Ishikawa (cell line): ENCODE measurements at regions not wholly inside any gene's neighbourhood (a gene's known extent, or its start where the extent isn't known, plus 50 kb on each side); places are given as distances from the start of the nearest gene placed in this dataset.

ENCODE experiments used
- CEBPB ChIP-seq: IDR thresholded peaks from 2 replicates; pipeline ENCODE4 v1.6.1; 2012
- CREB1 ChIP-seq: IDR thresholded peaks from 2 replicates; pipeline ENCODE4 v1.6.1; 2012; ENCODE audit warnings: low read depth
- EGR1 ChIP-seq: IDR thresholded peaks from 2 replicates; pipeline ENCODE4 v1.6.1; 2012
- EP300 ChIP-seq: IDR thresholded peaks from 2 replicates; pipeline ENCODE4 v1.6.1; 2012; ENCODE audit warnings: borderline replicate concordance
- FOXM1 ChIP-seq: IDR thresholded peaks from 2 replicates; pipeline ENCODE4 v1.6.1; 2012; ENCODE audit warnings: low read depth, borderline replicate concordance
- NFIC ChIP-seq: IDR thresholded peaks from 2 replicates; pipeline ENCODE4 v1.6.1; 2012
- RAD21 ChIP-seq: IDR thresholded peaks from 2 replicates; pipeline ENCODE4 v1.6.1; 2012; ENCODE audit warnings: low read depth
- TAF1 ChIP-seq: IDR thresholded peaks from 2 replicates; pipeline ENCODE4 v1.6.1; 2012; ENCODE audit warnings: low read depth, mild to moderate bottlenecking
- TCF12 ChIP-seq: IDR thresholded peaks from 2 replicates; pipeline ENCODE4 v1.6.1; 2012; ENCODE audit warnings: low read depth
- TEAD4 ChIP-seq: IDR thresholded peaks from 2 replicates; pipeline ENCODE4 v1.6.1; 2012
- YY1 ChIP-seq: IDR thresholded peaks from 2 replicates; pipeline ENCODE4 v1.6.1; 2012; ENCODE audit warnings: low read depth
- ZBTB7A ChIP-seq: IDR thresholded peaks from 2 replicates; pipeline ENCODE4 v1.6.1; 2012; ENCODE audit warnings: low read depth
- TF ChIP-seq, protein P1 (sequence below): IDR thresholded peaks from 2 replicates; pipeline ENCODE4 v1.6.1; 2012
- TF ChIP-seq, protein P2 (sequence below): IDR thresholded peaks from 2 replicates; pipeline ENCODE4 v1.6.1; 2012
- TF ChIP-seq, protein P3 (sequence below): IDR thresholded peaks from 2 replicates; pipeline ENCODE4 v1.6.1; 2012; ENCODE audit warnings: low read depth, mild to moderate bottlenecking

DNA sequence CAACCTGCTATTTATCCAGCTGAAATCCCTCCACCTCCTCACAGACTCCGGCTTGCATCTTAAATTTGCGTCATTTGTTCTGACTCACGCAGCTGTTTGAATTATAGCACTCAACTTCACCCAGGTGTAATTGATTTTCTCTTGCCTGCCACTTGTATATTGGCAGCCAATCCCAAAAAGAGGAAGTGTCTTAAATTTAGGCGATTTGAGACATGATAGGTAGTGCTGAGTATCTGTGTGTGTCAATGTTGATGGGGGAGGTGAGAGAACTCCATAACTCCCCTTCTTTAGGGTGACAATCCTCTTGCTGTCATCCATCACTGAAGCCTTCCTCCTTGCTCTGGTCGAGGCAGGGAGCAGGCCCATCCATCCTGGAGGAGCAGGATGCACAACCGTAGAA lies 77.2 kb upstream of the TPRG1 start:
- TF ChIP-seq EP300 (no peak), TAF1 (no peak), CEBPB (no peak)

DNA sequence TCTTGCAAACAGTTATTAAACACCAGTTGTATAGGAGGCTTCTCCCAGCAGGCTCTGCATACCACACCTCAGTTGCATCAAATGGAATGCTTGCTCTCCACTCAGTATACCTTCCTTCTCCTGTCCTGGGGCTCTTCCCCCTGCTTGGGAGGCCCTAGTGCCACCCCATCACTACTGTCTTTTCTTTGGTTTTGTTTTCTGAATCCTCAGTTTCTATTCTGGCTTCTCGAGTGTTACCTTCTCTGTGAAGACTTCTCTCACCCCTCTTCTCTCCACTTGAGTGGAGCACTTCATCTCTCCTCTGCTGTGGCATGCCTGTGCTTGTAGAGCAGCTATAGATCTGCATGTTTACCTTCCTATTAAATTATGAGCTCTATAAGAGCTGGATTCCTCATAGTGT lies 75.7 kb upstream of the TPRG1 start:
- TF ChIP-seq TCF12 (no peak), TAF1 (no peak), NFIC (no peak), CREB1 (no peak), ZBTB7A (no peak), EP300 (no peak)
- TF ChIP-seq, protein P1, sequence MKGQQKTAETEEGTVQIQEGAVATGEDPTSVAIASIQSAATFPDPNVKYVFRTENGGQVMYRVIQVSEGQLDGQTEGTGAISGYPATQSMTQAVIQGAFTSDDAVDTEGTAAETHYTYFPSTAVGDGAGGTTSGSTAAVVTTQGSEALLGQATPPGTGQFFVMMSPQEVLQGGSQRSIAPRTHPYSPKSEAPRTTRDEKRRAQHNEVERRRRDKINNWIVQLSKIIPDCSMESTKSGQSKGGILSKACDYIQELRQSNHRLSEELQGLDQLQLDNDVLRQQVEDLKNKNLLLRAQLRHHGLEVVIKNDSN = no peak
- TF ChIP-seq, protein P2, sequence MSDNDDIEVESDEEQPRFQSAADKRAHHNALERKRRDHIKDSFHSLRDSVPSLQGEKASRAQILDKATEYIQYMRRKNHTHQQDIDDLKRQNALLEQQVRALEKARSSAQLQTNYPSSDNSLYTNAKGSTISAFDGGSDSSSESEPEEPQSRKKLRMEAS = no peak

DNA sequence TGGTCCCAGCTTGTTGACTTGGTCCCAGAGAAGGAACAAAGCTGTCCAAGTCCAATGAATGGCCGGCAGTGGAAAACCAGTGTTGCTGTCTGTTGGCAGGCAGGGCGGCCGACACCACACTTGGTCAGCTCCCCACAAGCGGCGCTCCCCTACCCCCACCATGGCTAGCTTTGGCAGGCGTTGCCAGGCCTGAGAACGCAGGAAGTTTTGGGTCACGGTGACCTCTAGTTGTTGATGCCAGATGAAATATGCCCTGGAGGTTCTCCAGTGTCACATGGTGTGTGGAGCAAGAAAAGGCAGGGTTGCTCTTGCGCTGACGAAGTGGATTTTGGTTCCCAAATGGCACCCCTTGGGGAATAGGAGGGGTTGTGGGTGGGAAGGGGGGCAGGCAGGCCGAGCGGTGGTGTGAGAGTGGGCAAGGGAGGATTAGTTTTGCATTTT lies 72.7 kb upstream of the TPRG1 start:
- TF ChIP-seq CREB1 = no peak
- no peak for TF ChIP-seq ZBTB7A
- no peak for TF ChIP-seq EGR1
- TF ChIP-seq TCF12 = no peak
- TF ChIP-seq, protein P3, sequence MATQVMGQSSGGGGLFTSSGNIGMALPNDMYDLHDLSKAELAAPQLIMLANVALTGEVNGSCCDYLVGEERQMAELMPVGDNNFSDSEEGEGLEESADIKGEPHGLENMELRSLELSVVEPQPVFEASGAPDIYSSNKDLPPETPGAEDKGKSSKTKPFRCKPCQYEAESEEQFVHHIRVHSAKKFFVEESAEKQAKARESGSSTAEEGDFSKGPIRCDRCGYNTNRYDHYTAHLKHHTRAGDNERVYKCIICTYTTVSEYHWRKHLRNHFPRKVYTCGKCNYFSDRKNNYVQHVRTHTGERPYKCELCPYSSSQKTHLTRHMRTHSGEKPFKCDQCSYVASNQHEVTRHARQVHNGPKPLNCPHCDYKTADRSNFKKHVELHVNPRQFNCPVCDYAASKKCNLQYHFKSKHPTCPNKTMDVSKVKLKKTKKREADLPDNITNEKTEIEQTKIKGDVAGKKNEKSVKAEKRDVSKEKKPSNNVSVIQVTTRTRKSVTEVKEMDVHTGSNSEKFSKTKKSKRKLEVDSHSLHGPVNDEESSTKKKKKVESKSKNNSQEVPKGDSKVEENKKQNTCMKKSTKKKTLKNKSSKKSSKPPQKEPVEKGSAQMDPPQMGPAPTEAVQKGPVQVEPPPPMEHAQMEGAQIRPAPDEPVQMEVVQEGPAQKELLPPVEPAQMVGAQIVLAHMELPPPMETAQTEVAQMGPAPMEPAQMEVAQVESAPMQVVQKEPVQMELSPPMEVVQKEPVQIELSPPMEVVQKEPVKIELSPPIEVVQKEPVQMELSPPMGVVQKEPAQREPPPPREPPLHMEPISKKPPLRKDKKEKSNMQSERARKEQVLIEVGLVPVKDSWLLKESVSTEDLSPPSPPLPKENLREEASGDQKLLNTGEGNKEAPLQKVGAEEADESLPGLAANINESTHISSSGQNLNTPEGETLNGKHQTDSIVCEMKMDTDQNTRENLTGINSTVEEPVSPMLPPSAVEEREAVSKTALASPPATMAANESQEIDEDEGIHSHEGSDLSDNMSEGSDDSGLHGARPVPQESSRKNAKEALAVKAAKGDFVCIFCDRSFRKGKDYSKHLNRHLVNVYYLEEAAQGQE = no peak
- no peak for TF ChIP-seq RAD21
- TF ChIP-seq EP300 = no peak
- no peak for TF ChIP-seq TAF1
- TF ChIP-seq NFIC = no peak
- TF ChIP-seq, protein P1 = no peak
- TF ChIP-seq, protein P2 = no peak
- no peak for TF ChIP-seq CEBPB
- no peak for TF ChIP-seq FOXM1
- TF ChIP-seq YY1 = no peak
- TF ChIP-seq TEAD4 = no peak

DNA sequence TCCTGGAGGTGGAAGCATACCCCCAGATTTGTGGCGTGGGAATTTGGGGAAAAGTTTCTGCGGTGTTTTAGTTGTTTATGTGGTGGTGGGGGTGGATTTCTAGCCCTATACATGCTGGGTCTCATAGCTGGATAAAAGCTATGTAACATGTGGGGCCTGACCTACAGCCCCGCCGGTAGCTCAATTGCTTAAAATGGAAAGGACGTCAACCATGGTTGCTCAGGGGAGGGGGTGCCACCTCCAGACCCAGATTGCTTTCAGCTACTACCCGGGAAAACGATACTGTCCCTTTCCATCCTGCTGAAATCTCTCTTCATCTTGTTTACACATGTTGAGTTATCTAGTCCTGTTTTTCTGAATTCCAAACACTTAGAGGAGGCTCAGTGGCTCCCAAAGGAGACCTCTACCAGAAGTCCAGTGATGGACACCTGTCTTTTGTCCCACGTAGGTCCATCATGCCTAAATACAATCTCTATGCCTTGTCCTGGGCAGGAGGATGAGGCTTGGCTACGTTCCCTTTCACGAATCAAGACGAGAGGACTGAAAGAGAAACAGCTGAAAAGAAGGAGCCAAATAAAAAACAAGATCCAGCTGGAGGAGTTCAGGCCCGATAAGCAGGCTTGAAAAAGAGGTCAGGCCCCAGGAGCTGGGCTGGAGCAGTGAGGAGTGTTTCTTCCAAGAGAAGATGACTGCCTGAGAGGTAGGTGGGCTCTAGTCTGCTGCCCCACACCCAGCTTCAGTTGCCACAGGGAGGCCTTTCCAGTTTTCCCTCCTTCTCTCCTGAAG lies 72.1 kb upstream of the TPRG1 start:
- TF ChIP-seq ZBTB7A (no peak), TEAD4 (no peak), RAD21 (no peak), TAF1 (no peak), TCF12 (no peak), CEBPB (no peak), YY1 (no peak), FOXM1 (no peak), NFIC (no peak)
- TF ChIP-seq, protein P1 = no peak
- TF ChIP-seq, protein P3 = no peak

DNA sequence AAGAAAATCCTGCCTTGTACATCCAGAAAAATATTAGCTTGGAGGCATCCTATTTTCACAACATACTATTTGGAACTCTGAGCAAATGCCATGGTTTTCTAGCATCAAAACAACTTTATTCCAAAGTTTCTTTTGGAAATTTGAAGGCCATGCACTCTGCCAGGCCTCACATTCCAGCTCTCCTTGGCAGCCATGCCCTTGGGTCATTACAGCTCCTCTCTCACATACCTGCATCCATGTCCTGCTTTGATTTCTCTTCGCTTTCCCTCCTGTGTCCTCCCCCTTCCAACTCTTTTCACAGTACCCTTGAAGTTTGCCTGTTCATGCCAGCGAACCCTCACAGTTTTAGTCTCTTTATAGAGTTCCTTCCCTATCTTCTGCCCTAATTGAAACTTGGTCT lies 70.9 kb upstream of the TPRG1 start:
- TF ChIP-seq ZBTB7A (no peak), TEAD4 (no peak), CREB1 (no peak), EGR1 (no peak), EP300 (no peak), RAD21 (no peak), NFIC (no peak), FOXM1 (no peak), CEBPB (no peak), YY1 (no peak), TCF12 (no peak), TAF1 (no peak)
- TF ChIP-seq, protein P2 = no peak
- TF ChIP-seq, protein P1 = no peak
- TF ChIP-seq, protein P3 = no peak
